GM12878 (cell line): ENCODE measurements at regions not wholly inside any gene's neighbourhood (a gene's known extent, or its start where the extent isn't known, plus 50 kb on each side); places are given as distances from the start of the nearest gene placed in this dataset.

Experiments
- ATF3 ChIP-seq: IDR thresholded peaks from 2 replicates; pipeline ENCODE4 v1.6.1; 2011; ENCODE audit warnings: low read depth, mild to moderate bottlenecking, low read length, moderate library complexity, borderline replicate concordance; ENCODE audit errors: extremely low read depth
- CTCF ChIP-seq, 3 experiments: IDR thresholded peaks in 2 of 3; conservative IDR thresholded peaks in 1 of 3; 2 replicates each; pipeline ENCODE4 v1.5.1; 2011; ENCODE audit warnings: low read depth in 3 of 3, low read length in 3 of 3, mild to moderate bottlenecking in 3 of 3, control low read depth in 2 of 3, moderate library complexity in 2 of 3, inconsistent platforms in 1 of 3, mixed read lengths in 1 of 3; ENCODE audit not compliant: control insufficient read depth in 2 of 3, insufficient read depth in 1 of 3; ENCODE audit errors: extremely low read depth in 1 of 3
- ELK1 ChIP-seq: IDR thresholded peaks from 2 replicates; pipeline ENCODE4 v1.6.1; 2012; ENCODE audit warnings: low read depth, low read length, improper control_type of control experiment
- EP300 ChIP-seq, 2 experiments: fragments of 150-350 bp in 1 of 2; IDR thresholded peaks; 2 replicates each; pipeline ENCODE4 v1.6.1; 2011 to 2012; ENCODE audit warnings: low read depth in 2 of 2, low read length in 2 of 2, borderline replicate concordance in 1 of 2, improper control_type of control experiment in 1 of 2, inconsistent platforms in 1 of 2; ENCODE audit not compliant: control insufficient read depth in 1 of 2
- EZH2 ChIP-seq: IDR thresholded peaks from 2 replicates; pipeline ENCODE4 v1.6.1; 2012; ENCODE audit warnings: low read depth, mild to moderate bottlenecking, control low read depth, inconsistent platforms, low read length, borderline replicate concordance; ENCODE audit not compliant: control insufficient read depth
- FOS ChIP-seq: IDR thresholded peaks from 3 replicates; pipeline ENCODE4 v1.6.1; 2011; ENCODE audit warnings: borderline replicate concordance; ENCODE audit not compliant: insufficient read length; ENCODE audit errors: extremely low read depth
- POLR2A ChIP-seq: IDR thresholded peaks from 2 replicates; pipeline ENCODE4 v1.6.1; 2011; ENCODE audit warnings: low read depth, mild to moderate bottlenecking, low read length
- RAD21 ChIP-seq: IDR thresholded peaks from 2 replicates; pipeline ENCODE4 v1.6.1; 2011; ENCODE audit warnings: mild to moderate bottlenecking, low read depth, low read length, moderate library complexity; ENCODE audit not compliant: insufficient read depth
- RAD51 ChIP-seq: fragments of 450-650 bp; IDR thresholded peaks from 2 replicates; pipeline ENCODE4 v1.6.1; 2016; ENCODE audit warnings: moderate library complexity, mild to moderate bottlenecking, inconsistent platforms
- SREBF2 ChIP-seq: IDR thresholded peaks from 2 replicates; pipeline ENCODE4 v1.6.1; 2012; ENCODE audit warnings: mild to moderate bottlenecking, low read length
- ZNF207 ChIP-seq: fragments of 450-650 bp; IDR thresholded peaks from 2 replicates; pipeline ENCODE4 v1.6.1; 2014; ENCODE audit warnings: antibody characterized with exemption, mild to moderate bottlenecking, borderline replicate concordance
- ZNF592 ChIP-seq: fragments of 450-650 bp; IDR thresholded peaks from 2 replicates; pipeline ENCODE4 v1.6.1; 2017; ENCODE audit warnings: mild to moderate bottlenecking, moderate library complexity
- ZZZ3 ChIP-seq: IDR thresholded peaks from 2 replicates; pipeline ENCODE4 v1.6.1; 2011; ENCODE audit warnings: low read depth; ENCODE audit not compliant: control insufficient read depth, insufficient read length

GRCh38 chr14:34241185-34241711 is 220.8 kb downstream of the SPTSSA start:
- no peak for TF ChIP-seq ZNF207
- TF ChIP-seq FOS: no peak
- TF ChIP-seq RAD21: no peak
- no peak for TF ChIP-seq POLR2A
- no peak for TF ChIP-seq ZNF592
- no peak for TF ChIP-seq CTCF (IDR thresholded peaks at IDR 0.05 in 2 of 3, conservative IDR thresholded peaks at IDR 0.05 in 1 of 3; ENCODE audit: control insufficient read depth in 2 of 3, extremely low read depth in 1 of 3, insufficient read depth in 1 of 3, low read depth in 3 of 3, low read length in 3 of 3)
- no peak for TF ChIP-seq ATF3
- TF ChIP-seq ZZZ3: no peak
- no peak for TF ChIP-seq EZH2
- TF ChIP-seq SREBF2: no peak
- TF ChIP-seq ELK1: no peak
- TF ChIP-seq RAD51: no peak
- TF ChIP-seq EP300 (IDR thresholded peaks at IDR 0.05; ENCODE audit: borderline replicate concordance in 1 of 2, control insufficient read depth in 1 of 2, low read depth in 2 of 2, low read length in 2 of 2): no peak
